Stomach (tissue), 4 donors: ENCODE measurements at regions not wholly inside any gene's neighbourhood (a gene's known extent, or its start where the extent isn't known, plus 50 kb on each side); places are given as distances from the start of the nearest gene placed in this dataset.

Source experiments
- EP300 ChIP-seq: sonication (generic); formaldehyde crosslinking; IDR thresholded peaks from one replicate; pipeline ENCODE4 v1.6.1; 2017; ENCODE audit warnings: antibody characterized with exemption
- POLR2A ChIP-seq, 4 donors: fragments of 450-650 bp; IDR thresholded peaks; one replicate each; pipeline ENCODE4 v1.6.1; 2016; ENCODE audit warnings: antibody characterized with exemption in 4 of 4, control low read depth in 2 of 4, mild to moderate bottlenecking in 1 of 4, moderate library complexity in 1 of 4
- POLR2AphosphoS5 ChIP-seq, 3 donors: sonication (generic); formaldehyde crosslinking; IDR thresholded peaks; one replicate each; pipeline ENCODE4 v1.6.1; 2016; ENCODE audit warnings: antibody characterized with exemption in 3 of 3
- TF ChIP-seq, protein P1 (sequence below), 7 experiments: fragments of 450-650 bp in 4 of 7; fragments of 200-600 bp in 3 of 7; sonication (generic) in 3 of 7; IDR thresholded peaks; one replicate each; pipeline ENCODE4 v1.5.1; 2016 to 2019; ENCODE audit warnings: antibody characterized with exemption in 7 of 7, control low read depth in 2 of 7, mild to moderate bottlenecking in 1 of 7

DNA sequence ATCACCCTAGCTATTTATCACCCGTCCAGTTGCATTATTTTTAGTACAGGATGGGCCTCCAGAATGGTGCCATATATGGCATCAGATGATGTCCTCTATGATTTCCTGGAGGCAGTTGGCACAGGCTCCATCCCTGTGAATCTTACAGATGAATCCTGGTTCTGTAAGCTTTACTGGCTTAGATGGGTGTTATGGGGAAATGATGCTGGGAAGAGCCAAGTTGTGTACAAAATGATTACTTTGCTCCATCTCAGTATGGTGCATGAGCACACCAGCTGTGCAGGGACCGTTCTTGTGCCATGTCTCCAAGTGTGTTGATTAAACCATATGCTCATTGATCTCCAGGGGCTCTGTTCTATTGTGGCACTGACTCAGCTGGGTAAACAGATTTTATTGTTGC lies 755.7 kb downstream of the TLR4 start:
- TF ChIP-seq, protein P1, sequence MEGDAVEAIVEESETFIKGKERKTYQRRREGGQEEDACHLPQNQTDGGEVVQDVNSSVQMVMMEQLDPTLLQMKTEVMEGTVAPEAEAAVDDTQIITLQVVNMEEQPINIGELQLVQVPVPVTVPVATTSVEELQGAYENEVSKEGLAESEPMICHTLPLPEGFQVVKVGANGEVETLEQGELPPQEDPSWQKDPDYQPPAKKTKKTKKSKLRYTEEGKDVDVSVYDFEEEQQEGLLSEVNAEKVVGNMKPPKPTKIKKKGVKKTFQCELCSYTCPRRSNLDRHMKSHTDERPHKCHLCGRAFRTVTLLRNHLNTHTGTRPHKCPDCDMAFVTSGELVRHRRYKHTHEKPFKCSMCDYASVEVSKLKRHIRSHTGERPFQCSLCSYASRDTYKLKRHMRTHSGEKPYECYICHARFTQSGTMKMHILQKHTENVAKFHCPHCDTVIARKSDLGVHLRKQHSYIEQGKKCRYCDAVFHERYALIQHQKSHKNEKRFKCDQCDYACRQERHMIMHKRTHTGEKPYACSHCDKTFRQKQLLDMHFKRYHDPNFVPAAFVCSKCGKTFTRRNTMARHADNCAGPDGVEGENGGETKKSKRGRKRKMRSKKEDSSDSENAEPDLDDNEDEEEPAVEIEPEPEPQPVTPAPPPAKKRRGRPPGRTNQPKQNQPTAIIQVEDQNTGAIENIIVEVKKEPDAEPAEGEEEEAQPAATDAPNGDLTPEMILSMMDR (IDR thresholded peaks at IDR 0.05), result no peak
- TF ChIP-seq EP300, result no peak
- no peak for TF ChIP-seq POLR2AphosphoS5 (IDR thresholded peaks at IDR 0.05)
- no peak for TF ChIP-seq POLR2A (IDR thresholded peaks at IDR 0.05)
